ENCODE measurements at regions not wholly inside any gene's neighbourhood (a gene's known extent, or its start where the extent isn't known, plus 50 kb on each side); places are given as distances from the start of the nearest gene placed in this dataset.
"Not testable (repeated sequence)": the region's sequence is repeated elsewhere in the genome, so short reads cannot be mapped to it uniquely, and the experiment has no call there.

GRCh38 chr7:104276730-104277129 is 51.7 kb upstream of the LHFPL3 start:
- not testable (repeated sequence) for TF ChIP-seq CTCF, POLR2A (IDR thresholded peaks at IDR 0.05)
